ENCODE measurements at regions not wholly inside any gene's neighbourhood (a gene's known extent, or its start where the extent isn't known, plus 50 kb on each side); places are given as distances from the start of the nearest gene placed in this dataset.

DNA sequence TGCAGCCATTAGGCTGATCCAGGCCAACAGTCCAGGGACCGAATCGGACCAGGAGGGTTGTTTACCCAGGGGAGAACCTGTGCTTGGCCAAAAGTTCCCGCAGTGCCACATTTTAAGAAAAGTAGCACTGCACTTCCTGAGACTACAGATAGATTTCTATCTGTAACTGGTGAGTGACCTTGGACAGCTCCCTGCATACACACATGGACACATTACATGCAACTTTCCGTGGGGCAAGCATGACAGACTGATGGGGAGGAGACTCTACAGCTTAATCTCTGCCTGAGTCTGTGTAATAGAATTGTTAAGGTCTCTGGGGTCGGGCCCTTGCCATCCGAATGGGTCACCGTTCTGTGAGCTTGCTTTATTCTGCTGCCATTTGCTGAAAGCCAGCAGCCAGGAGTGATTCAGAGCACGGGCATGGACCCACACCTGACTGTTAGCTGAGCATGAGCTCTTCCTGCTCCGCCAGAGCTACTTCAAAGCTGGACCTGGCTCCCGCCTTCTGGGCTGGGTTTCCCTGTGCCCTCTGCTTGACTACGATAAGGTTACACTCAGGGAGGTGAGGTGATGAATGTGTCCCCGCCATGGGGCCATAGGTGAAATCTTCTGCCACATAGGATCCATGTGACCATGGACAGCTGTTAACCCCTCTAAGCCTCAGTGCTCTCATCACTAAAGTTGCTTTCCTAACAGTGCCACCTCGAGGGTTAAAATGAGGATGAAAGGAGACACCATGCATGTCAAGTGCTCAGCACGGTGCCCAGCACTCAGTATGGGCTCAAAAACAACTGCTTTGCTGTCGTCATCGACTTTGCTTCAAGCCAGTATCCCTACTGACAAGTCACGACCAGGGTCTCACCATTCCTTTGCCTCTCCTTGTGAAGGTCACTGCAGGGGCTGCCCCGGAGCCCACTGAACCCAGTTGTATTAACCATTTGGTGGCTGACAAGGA lies 200.0 kb downstream of the MELK start (continued):
- TF ChIP-seq, protein P1, sequence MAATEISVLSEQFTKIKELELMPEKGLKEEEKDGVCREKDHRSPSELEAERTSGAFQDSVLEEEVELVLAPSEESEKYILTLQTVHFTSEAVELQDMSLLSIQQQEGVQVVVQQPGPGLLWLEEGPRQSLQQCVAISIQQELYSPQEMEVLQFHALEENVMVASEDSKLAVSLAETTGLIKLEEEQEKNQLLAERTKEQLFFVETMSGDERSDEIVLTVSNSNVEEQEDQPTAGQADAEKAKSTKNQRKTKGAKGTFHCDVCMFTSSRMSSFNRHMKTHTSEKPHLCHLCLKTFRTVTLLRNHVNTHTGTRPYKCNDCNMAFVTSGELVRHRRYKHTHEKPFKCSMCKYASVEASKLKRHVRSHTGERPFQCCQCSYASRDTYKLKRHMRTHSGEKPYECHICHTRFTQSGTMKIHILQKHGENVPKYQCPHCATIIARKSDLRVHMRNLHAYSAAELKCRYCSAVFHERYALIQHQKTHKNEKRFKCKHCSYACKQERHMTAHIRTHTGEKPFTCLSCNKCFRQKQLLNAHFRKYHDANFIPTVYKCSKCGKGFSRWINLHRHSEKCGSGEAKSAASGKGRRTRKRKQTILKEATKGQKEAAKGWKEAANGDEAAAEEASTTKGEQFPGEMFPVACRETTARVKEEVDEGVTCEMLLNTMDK (IDR thresholded peaks at IDR 0.05; ENCODE audit: borderline replicate concordance, insufficient read depth, low read depth, low read length, poor library complexity, severe bottlenecking), result no peak
- TF ChIP-seq EHMT2 (IDR thresholded peaks at IDR 0.05), result peak; percentile 71; the same call in 1 of the 2 replicates
- no peak for TF ChIP-seq TOE1 (IDR thresholded peaks at IDR 0.05; ENCODE audit: borderline replicate concordance)
- no peak for TF ChIP-seq TOE1 (CRISPR knock-in tag; IDR thresholded peaks at IDR 0.05; ENCODE audit: borderline replicate concordance, low read depth)

DNA sequence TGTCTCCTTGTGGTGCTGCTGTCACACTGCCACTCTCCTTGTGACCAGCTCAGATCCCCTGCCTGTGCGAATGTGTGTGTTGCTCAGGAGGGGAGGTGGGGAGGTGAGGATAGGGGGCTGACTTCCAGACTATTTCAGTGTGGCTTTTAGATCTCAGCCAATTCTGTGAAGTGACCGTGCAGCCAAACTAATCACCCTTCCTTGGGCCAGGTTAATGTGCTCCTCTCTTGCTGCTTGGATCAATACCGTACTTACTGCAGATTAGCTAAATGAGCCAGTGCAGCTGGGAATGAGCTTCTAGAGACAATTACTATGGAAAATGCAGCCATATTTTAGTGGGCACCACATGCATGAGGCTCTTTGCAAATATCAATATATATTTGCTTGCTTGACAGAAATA lies 206.0 kb downstream of the MELK start:
- H3K9me1 ChIP-seq (ENCODE audit: control insufficient read depth, insufficient read depth, low read length), result no peaks in the 10 kb centered on the region
- H3K36me3 ChIP-seq (ENCODE audit: control insufficient read depth, insufficient read depth, low read length), result no peaks in the 10 kb centered on the region
- intact Hi-C loops (cut with micrococcal nuclease), result no loop called here
- H3K4me1 ChIP-seq (replicated peaks in 1 of 2; ENCODE audit: control insufficient read depth in 2 of 2, insufficient read depth in 2 of 2, low read length in 2 of 2), result no peaks in the 10 kb centered on the region; a peak in 1 of 5 replicates
- WGBS (ENCODE audit: insufficient coverage, low coverage, missing lambda C conversion rate), result 8% methylated on average over 2 of the region's 3 CpGs
- no peak overlapping the region for H3K4me3 ChIP-seq
- no peak for DNase-seq (ENCODE audit: extremely low read depth in 1 of 4, low spot score in 3 of 4)
- H3K27ac ChIP-seq (ENCODE audit: extremely low read depth, low read depth, low read length), result no peak overlapping the region
- no peak for TF ChIP-seq TFAM (CRISPR knock-in tag; conservative IDR thresholded peaks at IDR 0.05)
- no peak for TF ChIP-seq ZNF507 (tag; conservative IDR thresholded peaks at IDR 0.05)
- no peak for TF ChIP-seq ZNF316 (IDR thresholded peaks at IDR 0.05)
- TF ChIP-seq, protein P2, sequence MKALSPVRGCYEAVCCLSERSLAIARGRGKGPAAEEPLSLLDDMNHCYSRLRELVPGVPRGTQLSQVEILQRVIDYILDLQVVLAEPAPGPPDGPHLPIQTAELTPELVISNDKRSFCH (CRISPR knock-in tag; IDR thresholded peaks at IDR 0.05), result no peak
- TF ChIP-seq, protein P2 (tag; IDR thresholded peaks at IDR 0.05), result no peak
- no peak for TF ChIP-seq KDM1A (IDR thresholded peaks at IDR 0.05)
- no peak for TF ChIP-seq PTTG1 (tag; IDR thresholded peaks at IDR 0.05; ENCODE audit: low read depth)
- TF ChIP-seq ZNF717 (CRISPR knock-in tag; IDR thresholded peaks at IDR 0.05), result no peak
- no peak for TF ChIP-seq HMGN3 (IDR thresholded peaks at IDR 0.05; ENCODE audit: borderline replicate concordance, extremely low read depth, insufficient read length, low read depth, low read length)
- no peak for TF ChIP-seq ZNF217 (CRISPR knock-in tag; IDR thresholded peaks at IDR 0.05)
- no peak for TF ChIP-seq PTRF (tag; IDR thresholded peaks at IDR 0.05)
- no peak for TF ChIP-seq ZNF239 (CRISPR knock-in tag; IDR thresholded peaks at IDR 0.05)
- in situ Hi-C loops (cut with MboI), result no loop called here
- POLR2A ChIA-PET, result no interaction called here
- no TSS peak for BruUV-seq (replicated peaks)
- H2AFZ ChIP-seq (ENCODE audit: low read depth, low read length), result no peak overlapping the region
- no peaks in the 10 kb centered on the region for H3K9me3 ChIP-seq (replicated peaks; ENCODE audit: control insufficient read depth, insufficient read depth, low read depth, low read length)
- H3K27me3 ChIP-seq (ENCODE audit: control insufficient read depth in 2 of 2, insufficient read depth in 2 of 2, low read length in 2 of 2), result peaks cover 10 to 47% of the 10 kb centered on the region in 2 experiments; a peak in 4 of 5 replicates
- no peak for ATAC-seq
- CTCF ChIA-PET (ENCODE audit: low intra/inter-chr PET ratio), result no interaction called here
- no peak overlapping the region for H3K9ac ChIP-seq (ENCODE audit: insufficient read depth in 1 of 2, low read depth in 2 of 2, low read length in 2 of 2)
- FAIRE-seq, result no peak
- no peaks in the 10 kb centered on the region for H3K79me2 ChIP-seq (ENCODE audit: control insufficient read depth, insufficient read depth, low read length)
- H3K4me2 ChIP-seq (ENCODE audit: insufficient read depth, low read length), result no peak overlapping the region
- 0 out of 2 replicates have a peak, but pooled peaks cover 3% of the 10 kb centered on the region for H4K20me1 ChIP-seq (replicated peaks; ENCODE audit: control insufficient read depth, insufficient read depth, low read length)

Measured in K562 (cell line).